Stomach (tissue), 8 donors: ENCODE measurements at regions not wholly inside any gene's neighbourhood (a gene's known extent, or its start where the extent isn't known, plus 50 kb on each side); places are given as distances from the start of the nearest gene placed in this dataset.

ENCODE experiments used
- DNase-seq, 2 donors: peaks; one replicate each; pipeline versions ENCODE4 v3.0.0 to v3.0.0-alpha.2; 2013 to 2019
- H3K27ac ChIP-seq, 5 donors: fragments of 200-600 bp in 4 of 5; sonication (generic) in 4 of 5; one replicate each; pipeline ENCODE4 v1.5.1; 2013 to 2019; ENCODE audit warnings: mild to moderate bottlenecking in 1 of 5, moderate library complexity in 1 of 5
- H3K27me3 ChIP-seq, 3 donors: fragments of 200-600 bp; sonication (generic); one replicate each; pipeline ENCODE4 v1.5.1; 2017 to 2019; ENCODE audit warnings: mixed run types in 1 of 3
- H3K36me3 ChIP-seq, 4 donors: fragments of 200-600 bp; sonication (generic); 1 replicate in 3 of 4; 2 replicates in 1 of 4; pipeline ENCODE4 v1.5.1; 2016 to 2019
- H3K4me1 ChIP-seq, 4 donors: fragments of 200-600 bp; sonication (generic); one replicate each; pipeline ENCODE4 v1.5.1; 2016 to 2019
- H3K4me3 ChIP-seq, 4 donors: fragments of 200-600 bp; sonication (generic) in 3 of 4; one replicate each; pipeline ENCODE4 v1.5.1; 2016 to 2019; ENCODE audit warnings: mild to moderate bottlenecking in 1 of 4
- H3K9me3 ChIP-seq, 4 donors: fragments of 200-600 bp; sonication (generic); one replicate each; pipeline ENCODE4 v1.5.1; 2016 to 2019
- EP300 ChIP-seq: sonication (generic); formaldehyde crosslinking; IDR thresholded peaks from one replicate; pipeline ENCODE4 v1.6.1; 2017; ENCODE audit warnings: antibody characterized with exemption
- POLR2A ChIP-seq, 4 donors: fragments of 450-650 bp; IDR thresholded peaks; one replicate each; pipeline ENCODE4 v1.6.1; 2016; ENCODE audit warnings: antibody characterized with exemption in 4 of 4, control low read depth in 2 of 4, mild to moderate bottlenecking in 1 of 4, moderate library complexity in 1 of 4
- POLR2AphosphoS5 ChIP-seq, 3 donors: sonication (generic); formaldehyde crosslinking; IDR thresholded peaks; one replicate each; pipeline ENCODE4 v1.6.1; 2016; ENCODE audit warnings: antibody characterized with exemption in 3 of 3
- WGBS, 5 donors: extraction: QIAGEN DNeasy Blood & Tissue Kit in 3 of 5; methylation state at CpG; one replicate each; pipeline versions ENCODE4 v1.1.5 to v1.1.7; 2013 to 2018; 5-methylcytosine and 5-hydroxymethylcytosine counted together
- intact Hi-C: fragments of 100-400 bp; cut with DNase I; formaldehyde crosslinking; loops from one replicate; pipeline ENCODE4 v1.15.1; 2023; ENCODE audit warnings: low total_unique reads
- TF ChIP-seq, protein P1 (sequence below), 7 experiments: fragments of 450-650 bp in 4 of 7; fragments of 200-600 bp in 3 of 7; sonication (generic) in 3 of 7; IDR thresholded peaks; one replicate each; pipeline ENCODE4 v1.5.1; 2016 to 2019; ENCODE audit warnings: antibody characterized with exemption in 7 of 7, control low read depth in 2 of 7, mild to moderate bottlenecking in 1 of 7
- donor health status: healthy with polysubstance abuse.
- donor health status: Bipolar disorder and iron deficiency.
- donor health status: healthy.

DNA sequence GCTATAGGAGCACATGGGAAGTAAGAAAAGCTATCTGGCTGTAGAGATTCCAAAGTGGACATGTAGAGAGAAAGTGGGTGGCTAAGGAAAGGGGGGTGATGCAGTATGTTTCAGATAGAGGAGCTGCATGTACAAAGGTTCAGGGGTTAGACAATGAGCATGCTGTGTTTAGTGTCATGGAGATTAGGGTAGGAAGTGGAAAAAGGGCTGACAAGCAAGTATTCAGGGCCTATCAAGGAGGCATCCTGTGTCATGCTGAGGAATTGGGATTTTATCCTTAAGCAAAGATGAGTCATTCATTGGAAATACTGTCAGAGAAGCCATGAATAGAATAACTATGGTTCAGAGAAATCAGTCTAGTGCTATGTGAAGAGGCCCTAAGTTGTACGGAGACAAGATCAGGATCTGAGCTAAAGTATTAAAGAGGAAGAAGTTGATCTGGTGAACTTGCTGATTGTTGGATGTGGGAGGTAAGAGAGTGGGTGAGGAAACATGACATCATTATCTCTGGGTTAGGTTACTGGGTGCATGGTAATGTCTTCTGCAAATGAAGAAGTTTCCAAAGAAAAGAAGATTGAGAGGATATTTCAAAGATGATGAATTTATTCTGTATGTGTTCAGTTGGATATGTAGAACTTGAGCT is 176.7 kb upstream of the GOLIM4 start:
- no peak for DNase-seq
- no peaks in the 10 kb centered on the region for H3K4me1 ChIP-seq
- intact Hi-C loops = no loop called here
- no peaks in the 10 kb centered on the region for H3K9me3 ChIP-seq
- no peaks in the 10 kb centered on the region for H3K27me3 ChIP-seq
- H3K27ac ChIP-seq = no peak overlapping the region
- TF ChIP-seq EP300 (no peak), POLR2AphosphoS5 (IDR thresholded peaks at IDR 0.05) (no peak), POLR2A (IDR thresholded peaks at IDR 0.05) (no peak)
- TF ChIP-seq, protein P1, sequence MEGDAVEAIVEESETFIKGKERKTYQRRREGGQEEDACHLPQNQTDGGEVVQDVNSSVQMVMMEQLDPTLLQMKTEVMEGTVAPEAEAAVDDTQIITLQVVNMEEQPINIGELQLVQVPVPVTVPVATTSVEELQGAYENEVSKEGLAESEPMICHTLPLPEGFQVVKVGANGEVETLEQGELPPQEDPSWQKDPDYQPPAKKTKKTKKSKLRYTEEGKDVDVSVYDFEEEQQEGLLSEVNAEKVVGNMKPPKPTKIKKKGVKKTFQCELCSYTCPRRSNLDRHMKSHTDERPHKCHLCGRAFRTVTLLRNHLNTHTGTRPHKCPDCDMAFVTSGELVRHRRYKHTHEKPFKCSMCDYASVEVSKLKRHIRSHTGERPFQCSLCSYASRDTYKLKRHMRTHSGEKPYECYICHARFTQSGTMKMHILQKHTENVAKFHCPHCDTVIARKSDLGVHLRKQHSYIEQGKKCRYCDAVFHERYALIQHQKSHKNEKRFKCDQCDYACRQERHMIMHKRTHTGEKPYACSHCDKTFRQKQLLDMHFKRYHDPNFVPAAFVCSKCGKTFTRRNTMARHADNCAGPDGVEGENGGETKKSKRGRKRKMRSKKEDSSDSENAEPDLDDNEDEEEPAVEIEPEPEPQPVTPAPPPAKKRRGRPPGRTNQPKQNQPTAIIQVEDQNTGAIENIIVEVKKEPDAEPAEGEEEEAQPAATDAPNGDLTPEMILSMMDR (IDR thresholded peaks at IDR 0.05) = no peak
- H3K4me3 ChIP-seq = no peak overlapping the region
- H3K36me3 ChIP-seq = no peaks in the 10 kb centered on the region
- WGBS, 5 donors = 77 to 94% (median 84%) methylated on average over 1 of the region's 1 CpG

DNA sequence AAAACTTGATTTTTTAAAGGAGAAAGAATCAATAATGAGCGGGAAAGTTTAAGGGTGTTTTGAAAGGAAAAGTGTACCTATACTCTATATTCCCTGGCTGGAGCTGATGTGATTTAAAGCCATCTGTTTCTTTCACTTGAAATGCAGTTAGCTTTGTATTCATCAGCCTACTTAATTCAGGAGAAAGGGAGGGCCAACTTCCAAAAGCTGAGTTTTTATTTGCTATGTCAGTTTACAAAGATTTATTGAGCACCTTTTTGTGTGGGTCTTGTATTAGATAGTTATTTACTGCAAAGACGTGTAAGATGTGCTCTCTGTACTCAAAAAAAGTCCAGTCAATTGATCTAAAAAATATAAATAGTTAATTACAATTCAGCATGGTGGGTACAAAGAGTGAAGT is 176.2 kb upstream of the GOLIM4 start:
- Histone ChIP-seq H3K27me3 (no peaks in the 10 kb centered on the region), H3K27ac (no peak overlapping the region), H3K4me1 (no peaks in the 10 kb centered on the region), H3K9me3 (no peaks in the 10 kb centered on the region), H3K36me3 (no peaks in the 10 kb centered on the region), H3K4me3 (no peak overlapping the region)
- 79 to 85% (median 81%) methylated on average over 2 of the region's 2 CpGs for WGBS, 5 donors
- DNase-seq = no peak
- intact Hi-C loops = no loop called here
- TF ChIP-seq POLR2A (IDR thresholded peaks at IDR 0.05) (no peak), POLR2AphosphoS5 (IDR thresholded peaks at IDR 0.05) (no peak), EP300 (no peak)
- TF ChIP-seq, protein P1 (IDR thresholded peaks at IDR 0.05) = no peak

DNA sequence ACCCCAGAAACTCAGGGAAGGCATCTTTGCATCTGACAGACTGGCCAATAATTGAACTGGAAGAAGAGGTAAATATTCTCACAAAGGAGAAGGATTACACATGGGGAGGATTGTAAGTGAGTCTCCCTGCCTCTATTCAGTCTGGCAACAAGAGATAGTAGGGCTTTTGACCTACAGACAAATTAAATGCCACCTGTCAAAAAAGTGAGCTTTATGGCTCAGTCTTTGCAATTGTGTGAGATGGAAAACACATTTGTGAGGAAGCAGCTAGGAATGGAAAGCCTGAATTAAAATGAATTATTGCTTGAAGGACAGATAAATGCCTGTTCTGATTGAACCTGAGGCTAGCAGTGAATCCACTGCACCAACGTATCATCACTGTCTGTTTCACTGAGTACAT is 173.3 kb upstream of the GOLIM4 start:
- intact Hi-C loops = no loop called here
- Histone ChIP-seq H3K9me3 (no peaks in the 10 kb centered on the region), H3K27me3 (no peaks in the 10 kb centered on the region), H3K4me1 (no peaks in the 10 kb centered on the region), H3K4me3 (no peak overlapping the region), H3K27ac (no peak overlapping the region), H3K36me3 (no peaks in the 10 kb centered on the region)
- 82 to 97% (median 85%) methylated on average over 1 of the region's 1 CpG for WGBS, 5 donors
- no peak for TF ChIP-seq POLR2A (IDR thresholded peaks at IDR 0.05)
- TF ChIP-seq, protein P1 (IDR thresholded peaks at IDR 0.05) = no peak
- no peak for TF ChIP-seq EP300
- no peak for TF ChIP-seq POLR2AphosphoS5 (IDR thresholded peaks at IDR 0.05)
- no peak for DNase-seq

DNA sequence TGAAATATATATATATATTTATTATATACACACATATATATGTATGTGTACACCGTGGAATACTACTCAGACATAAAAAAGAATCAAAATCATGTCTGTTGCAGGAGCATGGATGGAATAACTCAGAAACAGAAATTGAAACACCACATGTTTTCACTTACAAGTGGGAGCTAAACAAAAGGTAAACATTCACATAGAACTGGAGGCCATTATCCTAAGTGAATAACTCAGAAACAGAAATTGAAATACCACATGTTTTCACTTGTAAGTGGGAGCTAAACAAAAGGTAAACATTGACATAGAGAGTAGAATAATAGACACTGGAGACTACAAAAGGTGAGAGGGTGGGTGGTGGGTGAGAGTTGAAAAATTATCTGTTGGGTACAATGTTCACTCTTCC is 171.5 kb upstream of the GOLIM4 start:
- H3K27me3 ChIP-seq = no peaks in the 10 kb centered on the region
- no peaks in the 10 kb centered on the region for H3K9me3 ChIP-seq
- TF ChIP-seq, protein P1 (IDR thresholded peaks at IDR 0.05) = no peak
- TF ChIP-seq EP300 = no peak
- TF ChIP-seq POLR2A (IDR thresholded peaks at IDR 0.05) = no peak
- TF ChIP-seq POLR2AphosphoS5 (IDR thresholded peaks at IDR 0.05) = no peak
- no peak overlapping the region for H3K27ac ChIP-seq
- DNase-seq = no peak
- intact Hi-C loops = no loop called here
- H3K36me3 ChIP-seq = no peaks in the 10 kb centered on the region
- WGBS, 5 donors = 86 to 98% (median 96%) methylated on average over 1 of the region's 1 CpG
- no peaks in the 10 kb centered on the region for H3K4me1 ChIP-seq
- H3K4me3 ChIP-seq = no peak overlapping the region
